Thymus (tissue), 11 donors: ENCODE measurements at regions not wholly inside any gene's neighbourhood (a gene's known extent, or its start where the extent isn't known, plus 50 kb on each side); places are given as distances from the start of the nearest gene placed in this dataset.

Experiments used
- DNase-seq, 9 donors: peaks; one replicate each; pipeline ENCODE4 v3.0.0-alpha.2; 2013; ENCODE audit warnings: low spot score in 9 of 9, low read depth in 6 of 9, missing footprints in 1 of 9
- H3K27ac ChIP-seq, 2 donors: one replicate each; pipeline ENCODE4 v1.5.1; 2013; ENCODE audit warnings: control low read depth in 1 of 2, low read depth in 1 of 2, low read length in 1 of 2, mild to moderate bottlenecking in 1 of 2, moderate library complexity in 1 of 2
- H3K27me3 ChIP-seq, 2 donors: one replicate each; pipeline ENCODE4 v1.5.1; 2013; ENCODE audit warnings: low read length in 1 of 2; ENCODE audit not compliant: control insufficient read depth in 2 of 2, insufficient read depth in 1 of 2
- H3K36me3 ChIP-seq, 2 donors: one replicate each; pipeline ENCODE4 v1.5.1; 2013; ENCODE audit warnings: low read length in 1 of 2, mild to moderate bottlenecking in 1 of 2, moderate library complexity in 1 of 2; ENCODE audit not compliant: control insufficient read depth in 2 of 2, insufficient read depth in 2 of 2
- H3K4me1 ChIP-seq, 2 donors: one replicate each; pipeline ENCODE4 v1.5.1; 2013; ENCODE audit warnings: low read length in 2 of 2; ENCODE audit not compliant: control insufficient read depth in 2 of 2, insufficient read depth in 2 of 2
- H3K4me3 ChIP-seq, 2 donors: one replicate each; pipeline ENCODE4 v1.5.1; 2013; ENCODE audit warnings: low read length in 2 of 2, control low read depth in 1 of 2, mild to moderate bottlenecking in 1 of 2
- H3K9me3 ChIP-seq, 2 donors: one replicate each; pipeline ENCODE4 v1.5.1; 2013; ENCODE audit warnings: low read length in 1 of 2, mild to moderate bottlenecking in 1 of 2; ENCODE audit not compliant: control insufficient read depth in 2 of 2, insufficient read depth in 1 of 2
- WGBS: extraction: QIAGEN DNeasy Blood & Tissue Kit; methylation state at CpG from one replicate; pipeline ENCODE4 v1.1.7; 2013; 5-methylcytosine and 5-hydroxymethylcytosine counted together
- donor health status: healthy.

GRCh38 chr7:438916-439315, 80.7 kb downstream of the PDGFA start:
- H3K36me3 ChIP-seq, result no peaks in the 10 kb centered on the region
- 97% methylated on average over 14 of the region's 14 CpGs for WGBS
- no peak overlapping the region for H3K27ac ChIP-seq
- no peaks in the 10 kb centered on the region for H3K9me3 ChIP-seq
- H3K27me3 ChIP-seq, result peaks cover 0 to 9% of the 10 kb centered on the region in 2 donors
- peaks cover 0 to 11% of the 10 kb centered on the region in 2 donors for H3K4me1 ChIP-seq
- no peak for DNase-seq
- no peak overlapping the region for H3K4me3 ChIP-seq

- Histone ChIP-seq H3K4me1 (peaks cover 0 to 7% of the 10 kb centered on the region in 2 donors), H3K27me3 (peaks cover 0 to 3% of the 10 kb centered on the region in 2 donors), H3K9me3 (no peaks in the 10 kb centered on the region), H3K4me3 (no peak overlapping the region), H3K27ac (no peak overlapping the region), H3K36me3 (no peaks in the 10 kb centered on the region)
- 87% methylated on average over 10 of the region's 10 CpGs for WGBS
- DNase-seq, result no peak
Measured at GRCh38 chr7:440059-440749, 79.4 kb downstream of the PDGFA start.

DNA sequence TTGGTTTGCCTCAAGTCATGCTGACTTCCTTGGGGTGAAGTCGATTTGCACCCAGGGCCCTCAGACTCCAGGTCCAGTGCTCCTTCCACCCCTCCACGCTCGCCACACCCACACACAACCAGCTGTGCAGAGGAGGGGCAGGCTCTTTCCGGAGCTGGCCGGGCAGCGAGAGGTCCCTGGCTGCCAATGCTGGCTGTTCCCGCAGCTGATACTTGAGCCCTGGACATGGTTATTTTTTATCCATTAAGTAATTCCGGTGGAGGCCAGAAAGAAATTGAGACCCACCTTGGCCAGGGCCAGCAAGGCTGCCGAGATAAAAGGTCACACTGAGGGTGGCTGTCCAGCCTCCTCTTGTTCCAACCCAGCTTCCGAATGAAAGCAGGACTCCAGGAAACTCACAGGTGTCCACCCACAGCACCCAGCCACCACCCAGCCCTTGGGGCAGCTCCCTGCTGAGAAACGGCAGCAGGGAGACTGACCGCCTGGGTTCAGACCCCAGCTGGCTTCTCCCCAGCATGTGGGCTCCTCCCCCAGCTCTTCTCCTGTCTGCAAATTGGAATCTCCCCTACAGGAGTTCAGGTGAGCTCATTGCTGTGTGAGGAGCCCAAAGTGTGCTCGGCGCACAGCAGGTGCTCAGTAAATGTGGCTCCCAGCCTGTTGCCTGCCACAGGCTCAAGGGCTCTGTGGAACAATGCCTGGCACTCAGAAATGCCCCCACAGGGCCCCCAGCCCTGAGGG, 77.8 kb downstream of the PDGFA start:
- Histone ChIP-seq H3K27me3 (peaks cover 0 to 2% of the 10 kb centered on the region in 2 donors), H3K4me3 (no peak overlapping the region), H3K36me3 (no peaks in the 10 kb centered on the region), H3K9me3 (no peaks in the 10 kb centered on the region), H3K27ac (no peak overlapping the region), H3K4me1 (no peaks in the 10 kb centered on the region)
- DNase-seq, result no peak
- WGBS, result 93% methylated on average over 14 of the region's 14 CpGs

- H3K4me3 ChIP-seq, result no peak overlapping the region
- 81% methylated on average over 7 of the region's 7 CpGs for WGBS
- no peak for DNase-seq
- no peaks in the 10 kb centered on the region for H3K36me3 ChIP-seq
- peaks cover 0 to 1% of the 10 kb centered on the region in 2 donors for H3K27me3 ChIP-seq
- no peak overlapping the region for H3K27ac ChIP-seq
- H3K9me3 ChIP-seq, result no peaks in the 10 kb centered on the region
- H3K4me1 ChIP-seq, result no peaks in the 10 kb centered on the region
Measured at GRCh38 chr7:442457-442856, 77.2 kb downstream of the PDGFA start.

DNA sequence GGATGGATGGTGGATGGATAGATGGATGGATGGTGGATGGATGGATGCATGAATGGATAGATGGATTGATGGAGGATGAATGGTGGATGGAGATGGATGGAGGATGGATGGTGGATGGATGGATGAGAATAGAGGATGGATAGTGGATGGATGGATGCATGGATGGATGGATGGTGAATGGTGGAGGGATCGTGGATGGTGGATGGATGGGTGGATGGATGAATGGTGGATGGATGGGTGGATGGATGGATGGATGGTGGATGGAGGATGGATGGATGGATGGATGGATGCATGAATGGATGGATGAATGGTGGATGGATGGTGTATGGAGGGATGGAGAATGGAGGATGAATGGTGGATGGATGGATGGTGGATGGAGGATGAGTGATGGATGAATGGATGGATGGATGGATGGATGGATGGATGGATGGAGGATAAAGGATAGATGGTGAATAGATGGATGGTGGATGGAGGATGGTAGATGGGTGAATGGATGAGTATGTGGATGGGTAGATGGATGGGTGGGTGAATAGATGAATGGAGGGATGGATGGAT, 76.3 kb downstream of the PDGFA start:
- DNase-seq, result no peak
- WGBS, result 94% methylated on average over 1 of the region's 1 CpG
- Histone ChIP-seq H3K36me3 (no peaks in the 10 kb centered on the region), H3K4me1 (no peaks in the 10 kb centered on the region), H3K9me3 (no peaks in the 10 kb centered on the region), H3K27ac (no peak overlapping the region), H3K4me3 (no peak overlapping the region), H3K27me3 (no peaks in the 10 kb centered on the region)

- 96% methylated on average over 8 of the region's 8 CpGs for WGBS
- Histone ChIP-seq H3K4me1 (peaks cover 0 to 6% of the 10 kb centered on the region in 2 donors), H3K9me3 (no peaks in the 10 kb centered on the region), H3K27me3 (no peaks in the 10 kb centered on the region), H3K27ac (no peak overlapping the region), H3K36me3 (no peaks in the 10 kb centered on the region), H3K4me3 (no peak overlapping the region)
- DNase-seq, result no peak
Measured at GRCh38 chr7:444606-445005, 75.0 kb downstream of the PDGFA start.

DNA sequence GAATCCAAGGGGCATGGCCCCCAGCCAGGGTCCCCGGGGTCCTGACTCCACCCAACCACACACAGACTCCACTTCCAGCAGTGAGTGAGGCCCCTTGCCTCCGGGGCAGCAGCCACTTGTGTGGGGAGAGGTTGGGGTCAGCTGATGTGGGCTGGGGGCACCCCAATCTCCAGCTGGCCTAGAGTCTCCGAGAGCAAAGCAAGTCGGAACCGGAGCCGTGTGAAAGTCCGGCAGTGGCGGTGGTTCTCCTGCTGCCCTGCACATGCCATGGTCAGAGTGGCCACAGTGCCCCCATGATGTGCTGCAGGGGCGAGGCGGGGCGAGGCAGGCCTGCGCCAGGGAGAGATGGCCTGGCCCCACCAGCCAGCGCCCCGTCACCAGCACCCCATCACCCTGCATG, 74.6 kb downstream of the PDGFA start:
- 97% methylated on average over 14 of the region's 14 CpGs for WGBS
- Histone ChIP-seq H3K4me3 (no peak overlapping the region), H3K27me3 (peaks cover 0 to 2% of the 10 kb centered on the region in 2 donors), H3K36me3 (no peaks in the 10 kb centered on the region), H3K27ac (no peak overlapping the region), H3K9me3 (no peaks in the 10 kb centered on the region), H3K4me1 (peaks cover 0 to 7% of the 10 kb centered on the region in 2 donors)
- no peak for DNase-seq

- no peak overlapping the region for H3K4me3 ChIP-seq
- 84% methylated on average over 14 of the region's 14 CpGs for WGBS
- H3K27me3 ChIP-seq, result peaks cover 0 to 9% of the 10 kb centered on the region in 2 donors
- no peaks in the 10 kb centered on the region for H3K9me3 ChIP-seq
- no peak for DNase-seq
- H3K4me1 ChIP-seq, result peaks cover 0 to 15% of the 10 kb centered on the region in 2 donors
- H3K36me3 ChIP-seq, result no peaks in the 10 kb centered on the region
- no peak overlapping the region for H3K27ac ChIP-seq
Measured at GRCh38 chr7:445563-446288, 73.9 kb downstream of the PDGFA start.
